HG03175 (cell line): ENCODE measurements at regions not wholly inside any gene's neighbourhood (a gene's known extent, or its start where the extent isn't known, plus 50 kb on each side); places are given as distances from the start of the nearest gene placed in this dataset.

Experiments used
- ATAC-seq: cut with Tn5 transposase; IDR thresholded peaks from one replicate; pipeline ENCODE4 v1.9.1; 2021; ENCODE audit warnings: mild to moderate bottlenecking, moderate library complexity; ENCODE audit not compliant: unreplicated experiment

DNA sequence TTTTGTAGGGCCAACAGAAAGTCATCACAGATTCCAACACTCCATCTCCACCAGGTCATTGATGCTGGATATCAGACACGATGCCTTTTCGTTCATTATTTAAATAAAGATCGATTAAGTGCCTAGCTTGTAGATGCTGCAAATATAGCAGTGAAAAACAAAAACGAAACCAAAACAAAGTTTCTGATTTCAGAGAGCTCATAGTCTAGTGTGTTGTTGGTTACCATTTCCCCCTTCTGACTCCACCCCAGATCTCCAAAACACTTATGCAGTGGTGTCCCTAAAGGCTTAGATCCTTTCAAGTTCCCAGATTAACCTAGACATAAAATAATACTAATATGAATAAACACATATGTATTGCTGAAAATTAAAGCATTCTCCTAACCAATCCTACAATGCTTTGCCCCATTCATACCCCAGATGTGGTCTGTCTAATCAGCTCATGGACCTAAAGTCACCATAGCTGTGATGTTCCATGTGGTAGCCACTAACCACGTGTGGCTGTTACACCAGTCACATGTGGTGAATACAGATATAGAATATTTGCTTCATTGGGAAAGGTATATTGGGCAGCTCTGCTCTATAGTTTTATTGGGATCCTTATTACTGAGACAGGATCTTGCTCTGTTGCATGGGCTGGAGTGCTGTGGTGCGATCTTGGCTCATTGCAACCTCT lies 787.2 kb downstream of the TDRD15 start:
- no peak for ATAC-seq

DNA sequence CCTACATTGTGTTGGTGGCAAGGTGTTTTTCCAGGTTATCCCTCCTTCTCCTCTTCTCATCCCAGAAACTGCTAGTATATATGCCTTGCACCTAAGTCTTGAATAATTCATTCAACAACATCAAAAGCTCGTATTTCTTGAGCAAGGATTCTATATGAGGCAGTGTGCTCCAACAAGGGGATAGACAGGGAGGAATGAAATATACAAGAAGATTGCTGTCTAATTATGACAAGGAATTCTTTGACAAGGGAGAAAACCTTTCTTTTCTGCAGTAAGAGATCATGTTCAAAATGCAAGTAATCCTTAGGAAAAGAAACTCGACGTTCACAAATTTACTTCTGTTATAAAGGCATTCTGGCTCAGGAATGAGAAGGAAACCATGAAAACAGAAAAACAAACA lies 788.6 kb downstream of the TDRD15 start:
- ATAC-seq: no peak

GRCh38 chr2:21915201-21915600 lies 791.4 kb downstream of the TDRD15 start:
- no peak for ATAC-seq

DNA sequence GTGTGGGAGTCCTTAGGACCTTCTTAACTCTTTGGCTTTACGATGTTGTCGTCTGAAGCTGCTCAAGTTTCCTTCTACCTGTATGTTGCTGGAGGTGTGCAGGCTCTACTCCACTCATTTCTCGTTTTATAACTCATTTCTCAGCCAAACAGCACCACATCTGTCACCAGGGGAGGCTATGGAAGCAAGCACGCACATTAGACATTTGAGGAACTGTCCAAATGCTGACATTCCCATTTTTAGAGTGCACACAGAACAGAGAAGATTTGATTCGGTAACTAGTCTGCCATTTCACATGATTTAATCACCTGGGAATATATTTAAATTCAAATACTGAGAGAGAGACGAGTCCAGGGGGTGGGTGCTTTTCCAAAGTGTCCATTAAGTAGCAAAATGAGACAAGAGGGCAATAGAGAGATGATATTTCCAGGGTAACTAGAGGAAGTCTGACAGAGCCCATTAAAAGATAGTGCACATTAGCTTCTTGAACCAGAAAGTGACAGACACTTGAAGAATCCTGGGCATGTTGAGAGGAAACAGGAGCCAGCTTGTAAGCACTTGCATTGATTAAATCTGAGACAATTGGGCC lies 793.3 kb downstream of the TDRD15 start:
- no peak for ATAC-seq

- ATAC-seq: no peak
Measured at GRCh38 chr2:21920721-21921120, 797.0 kb downstream of the TDRD15 start.

DNA sequence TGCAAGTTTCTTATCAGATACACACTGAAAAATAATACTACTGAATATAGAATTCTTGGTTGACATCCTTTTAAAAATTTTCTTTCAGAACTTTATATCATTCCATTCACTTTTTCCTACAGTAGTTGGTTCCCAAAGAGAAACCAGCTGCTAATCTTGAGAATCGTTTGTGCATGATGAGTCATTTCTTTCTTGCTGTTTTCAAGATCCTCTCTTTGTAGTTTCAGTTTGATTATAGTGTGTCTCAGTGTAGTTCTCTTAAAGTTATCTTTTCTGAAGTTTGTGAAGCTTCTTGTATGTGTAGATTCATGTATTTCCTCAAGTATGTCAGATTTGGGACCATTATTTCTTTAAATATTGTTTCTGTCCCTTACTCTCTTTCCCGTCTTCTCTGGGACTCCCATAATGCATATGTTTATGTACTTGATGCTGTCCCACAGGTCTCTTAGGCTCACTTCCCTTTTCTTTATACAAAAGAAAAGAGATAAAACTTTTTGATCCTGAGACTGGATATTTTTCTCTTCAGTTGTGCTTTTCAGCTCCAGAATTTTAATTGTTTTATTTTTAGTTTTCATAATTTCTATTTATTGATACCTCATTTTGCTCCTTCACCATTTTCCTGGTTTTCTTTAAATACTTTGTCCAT lies 801.0 kb downstream of the TDRD15 start:
- ATAC-seq: peak; percentile 75

- no peak for ATAC-seq
Measured at GRCh38 chr2:21928292-21928691, 804.5 kb downstream of the TDRD15 start.

GRCh38 chr2:21930226-21930625 lies 806.5 kb downstream of the TDRD15 start:
- ATAC-seq: no peak

DNA sequence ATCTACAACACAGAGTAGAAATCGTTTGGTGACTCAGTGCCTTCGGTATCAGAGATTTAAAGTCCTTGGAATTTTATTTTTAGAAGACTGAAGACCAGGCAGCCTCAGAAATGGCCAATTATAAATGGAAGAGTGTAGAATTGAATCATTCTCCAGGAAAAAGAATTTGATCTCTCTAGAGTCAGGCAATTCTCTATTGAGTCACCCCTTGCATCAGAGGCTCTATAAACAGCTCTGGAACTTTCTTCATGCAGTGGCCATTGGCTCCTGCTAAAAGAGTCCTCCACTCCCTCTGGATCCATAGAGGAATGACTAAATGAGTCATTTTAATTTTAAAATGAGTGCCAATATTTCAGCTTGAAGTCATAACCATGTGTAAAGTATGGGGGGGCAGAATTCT lies 816.2 kb downstream of the TDRD15 start:
- no peak for ATAC-seq

- ATAC-seq: no peak
Measured at GRCh38 chr2:21944536-21944935, 820.8 kb downstream of the TDRD15 start.

GRCh38 chr2:21945658-21946057 lies 821.9 kb downstream of the TDRD15 start:
- no peak for ATAC-seq

- ATAC-seq: no peak
Measured at GRCh38 chr2:21947046-21947445, 823.3 kb downstream of the TDRD15 start.

DNA sequence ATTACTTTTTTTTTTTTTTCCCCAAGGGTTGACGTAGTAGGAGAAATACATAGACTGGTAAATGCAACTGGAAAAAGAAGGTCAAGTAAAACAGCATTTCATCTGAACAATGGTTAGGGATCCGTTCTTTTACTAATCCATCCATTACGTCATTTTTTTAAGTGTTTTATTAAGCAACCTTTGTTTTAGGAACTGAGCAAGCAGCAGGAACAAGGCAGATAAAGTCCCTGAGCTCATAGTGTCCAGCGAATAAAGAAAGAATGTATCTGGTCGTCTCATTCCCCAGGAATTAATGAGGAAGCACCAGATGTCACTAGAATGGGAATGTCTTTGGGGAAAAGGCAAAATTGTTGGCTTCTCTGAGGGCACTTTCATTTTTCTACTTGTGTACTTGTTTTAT lies 842.4 kb downstream of the TDRD15 start:
- no peak for ATAC-seq

GRCh38 chr2:21970971-21971370 lies 847.2 kb downstream of the TDRD15 start:
- ATAC-seq: no peak

DNA sequence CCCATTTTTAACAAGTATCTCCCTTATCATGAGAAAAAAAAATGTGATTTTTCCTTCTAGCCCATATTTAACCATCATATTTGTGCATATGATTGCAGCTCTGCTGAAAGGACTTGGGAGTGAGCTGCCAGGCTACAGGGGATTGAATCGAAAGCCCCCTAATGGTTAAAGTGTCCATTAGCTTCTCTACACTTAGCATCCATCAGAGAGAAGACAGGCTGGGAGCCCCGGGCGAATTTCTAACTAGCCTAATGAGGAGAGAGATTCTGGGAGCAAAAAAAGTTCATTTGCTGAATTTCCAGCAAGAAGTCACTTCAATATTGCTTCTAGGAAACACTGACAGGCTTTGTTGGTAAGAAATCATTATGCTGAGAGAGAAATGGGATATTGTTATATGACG lies 848.8 kb downstream of the TDRD15 start:
- no peak for ATAC-seq

DNA sequence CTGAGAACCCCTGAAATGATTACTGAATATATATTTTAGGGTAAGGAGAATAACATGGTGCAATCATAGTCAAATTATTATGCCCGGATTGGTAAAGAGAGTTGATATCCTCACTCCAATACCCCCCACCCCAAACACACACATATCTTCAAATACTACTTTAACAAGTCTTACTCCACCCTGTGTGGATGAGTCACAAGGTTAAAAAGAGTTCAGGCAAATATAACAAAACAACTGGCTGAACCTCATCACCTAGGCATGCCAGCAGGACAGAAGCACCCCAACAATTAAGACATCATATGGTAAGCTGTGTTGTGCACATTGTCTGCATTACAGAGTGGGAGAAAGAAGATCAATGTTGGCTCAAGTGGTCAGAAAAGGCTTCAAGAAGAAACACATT lies 857.4 kb downstream of the TDRD15 start:
- no peak for ATAC-seq

DNA sequence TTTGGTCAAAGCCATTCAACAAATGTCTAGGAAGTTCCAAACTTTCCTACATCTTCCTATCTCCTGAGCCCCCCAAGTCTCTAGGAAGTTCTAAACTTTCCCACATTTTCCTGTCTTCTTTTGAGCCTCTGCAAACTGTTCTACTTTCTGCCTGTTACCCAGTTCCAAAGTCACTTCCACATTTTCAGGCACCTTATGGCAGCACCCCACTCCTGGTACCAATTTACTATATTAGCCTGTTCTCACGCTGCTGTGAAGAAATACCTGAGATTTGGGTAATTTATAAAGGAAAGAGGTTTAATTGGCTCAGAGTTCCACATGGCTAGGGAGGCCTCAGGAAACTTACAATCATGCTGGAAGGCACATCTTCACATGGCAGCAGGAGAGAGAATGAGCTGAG lies 869.2 kb downstream of the TDRD15 start:
- no peak for ATAC-seq

DNA sequence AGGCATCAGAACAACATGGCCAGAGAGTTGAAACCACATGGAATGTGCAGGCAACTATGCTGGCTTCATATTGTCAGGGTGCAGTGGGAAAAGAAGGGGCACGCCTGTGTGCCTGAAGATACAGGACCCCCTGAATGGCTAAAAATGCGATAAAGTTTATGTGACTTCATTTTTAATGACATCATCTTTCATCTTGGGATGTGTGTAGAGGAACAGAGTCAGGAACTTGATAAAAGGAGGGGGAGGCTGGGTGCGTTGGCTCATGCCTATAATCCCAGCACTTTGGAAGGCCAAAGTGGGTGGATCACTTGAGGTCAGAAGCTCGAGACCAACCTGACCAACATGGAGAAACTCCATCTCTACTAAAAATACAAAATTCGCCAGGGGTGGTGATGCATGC lies 872.6 kb downstream of the TDRD15 start:
- ATAC-seq: no peak

- no peak for ATAC-seq
Measured at GRCh38 chr2:21999522-21999921, 875.8 kb downstream of the TDRD15 start.

DNA sequence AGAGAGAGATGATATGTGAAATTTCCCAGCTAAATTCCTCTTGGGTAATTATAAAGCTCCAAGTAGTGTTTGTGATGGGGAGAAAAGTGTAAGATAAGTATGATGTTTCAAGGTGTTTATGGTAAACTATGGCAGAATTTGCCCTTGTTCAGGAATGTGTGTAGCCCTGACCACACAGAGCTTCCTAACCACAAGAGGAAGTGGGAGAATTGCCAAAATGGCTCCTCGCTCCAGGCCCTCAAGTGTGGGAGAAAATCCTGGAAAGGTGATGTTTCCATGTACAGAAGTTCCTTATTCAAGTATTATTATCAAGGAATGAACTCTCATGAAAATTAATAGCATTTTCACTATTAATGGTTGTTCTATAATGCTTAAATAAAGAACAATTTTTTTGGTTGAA lies 878.3 kb downstream of the TDRD15 start:
- ATAC-seq: no peak

GRCh38 chr2:22003270-22003669 lies 879.5 kb downstream of the TDRD15 start:
- ATAC-seq: no peak

DNA sequence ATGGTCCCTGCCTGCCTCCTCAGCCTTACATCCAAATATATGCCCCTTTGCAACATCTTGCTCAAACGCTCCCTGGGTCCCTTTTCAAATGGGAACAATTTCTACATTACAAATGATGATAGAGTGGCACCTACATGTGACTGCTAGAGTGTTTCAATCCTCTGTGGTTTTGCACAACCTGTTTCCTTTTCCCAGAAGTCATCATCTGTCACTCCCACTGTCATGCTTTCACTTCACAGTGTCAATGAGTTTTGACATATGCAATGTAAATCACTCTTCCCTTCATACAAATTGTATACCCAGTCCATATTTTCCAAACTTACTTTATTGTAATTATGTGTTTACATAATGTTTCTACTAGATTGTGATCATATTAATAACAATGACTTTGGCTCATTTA lies 887.3 kb downstream of the TDRD15 start:
- no peak for ATAC-seq
